Smooth muscle cell (in vitro differentiated cells): ENCODE measurements at regions not wholly inside any gene's neighbourhood (a gene's known extent, or its start where the extent isn't known, plus 50 kb on each side); places are given as distances from the start of the nearest gene placed in this dataset.
"Not testable (repeated sequence)": the region's sequence is repeated elsewhere in the genome, so short reads cannot be mapped to it uniquely, and the experiment has no call there.

Experiments used
- DNase-seq: peaks from one replicate; lab custom pipeline; 2025; ENCODE audit not compliant: unreplicated experiment; lab: John Stamatoyannopoulos, UW
- H2AFZ ChIP-seq: fragments of 200-600 bp; sonication (generic); 2 replicates; pipeline ENCODE4 v1.6.0; 2016; ENCODE audit warnings: antibody characterized with exemption, low read depth, mild to moderate bottlenecking
- H3F3A ChIP-seq: fragments of 200-600 bp; sonication (generic); 2 replicates; pipeline ENCODE4 v1.6.0; 2017; ENCODE audit warnings: antibody characterized with exemption, low read depth
- H3K27ac ChIP-seq: fragments of 200-600 bp; sonication (generic); 2 replicates; pipeline ENCODE4 v1.5.1; 2016; ENCODE audit warnings: low read depth, mild to moderate bottlenecking
- H3K27me3 ChIP-seq: fragments of 200-600 bp; sonication (generic); 2 replicates; pipeline ENCODE4 v1.6.1; 2016; ENCODE audit warnings: low read depth, mild to moderate bottlenecking
- H3K36me3 ChIP-seq: fragments of 200-600 bp; sonication (generic); 2 replicates; pipeline ENCODE4 v1.5.1; 2016; ENCODE audit warnings: low read depth
- H3K4me1 ChIP-seq: fragments of 200-600 bp; sonication (generic); 2 replicates; pipeline ENCODE4 v1.5.1; 2016; ENCODE audit warnings: low read depth
- H3K4me2 ChIP-seq: fragments of 200-600 bp; sonication (generic); 2 replicates; pipeline ENCODE4 v1.6.0; 2016; ENCODE audit warnings: mild to moderate bottlenecking
- H3K4me3 ChIP-seq: fragments of 200-600 bp; sonication (generic); 2 replicates; pipeline ENCODE4 v1.5.1; 2016; ENCODE audit warnings: mild to moderate bottlenecking
- H3K79me2 ChIP-seq: fragments of 200-600 bp; sonication (generic); 2 replicates; pipeline ENCODE4 v1.6.0; 2016; ENCODE audit warnings: low read depth, mild to moderate bottlenecking
- H3K9ac ChIP-seq: fragments of 200-600 bp; sonication (generic); 2 replicates; pipeline ENCODE4 v1.6.0; 2016; ENCODE audit warnings: low read depth
- H3K9me3 ChIP-seq: fragments of 200-600 bp; sonication (generic); replicated peaks from 2 replicates; pipeline ENCODE4 v1.5.1; 2016; ENCODE audit warnings: low read depth
- H4K20me1 ChIP-seq: fragments of 200-600 bp; sonication (generic); 2 replicates; pipeline ENCODE4 v1.6.0; 2016; ENCODE audit warnings: low read depth
- CTCF ChIP-seq: fragments of 200-600 bp; sonication (generic); IDR thresholded peaks from 2 replicates; pipeline ENCODE4 v1.5.1; 2017; ENCODE audit warnings: borderline replicate concordance, mild to moderate bottlenecking, antibody characterized with exemption; ENCODE audit not compliant: insufficient read depth, poor library complexity, severe bottlenecking
- WGBS: methylation state at CpG from one replicate; pipeline ENCODE4 v1.1.7; 2016; ENCODE audit warnings: low lambda C conversion rate; 5-methylcytosine and 5-hydroxymethylcytosine counted together

GRCh38 chr9:31045810-31046209 lies 1338.6 kb upstream of the ACO1 start:
- H3K4me3 ChIP-seq = no peak overlapping the region
- H3K9ac ChIP-seq = no peak overlapping the region
- H3K4me1 ChIP-seq = no peaks in the 10 kb centered on the region
- TF ChIP-seq CTCF = no peak
- H2AFZ ChIP-seq = no peak overlapping the region
- H3K4me2 ChIP-seq = no peak overlapping the region
- no peaks in the 10 kb centered on the region for H3K27me3 ChIP-seq
- WGBS = 90% methylated on average over 1 of the region's 1 CpG
- no peaks in the 10 kb centered on the region for H3K79me2 ChIP-seq
- no peak for DNase-seq
- H3K27ac ChIP-seq = no peak overlapping the region
- H4K20me1 ChIP-seq = no peaks in the 10 kb centered on the region
- no peaks in the 10 kb centered on the region for H3F3A ChIP-seq
- H3K9me3 ChIP-seq = no peaks in the 10 kb centered on the region
- no peaks in the 10 kb centered on the region for H3K36me3 ChIP-seq

GRCh38 chr9:31061592-31061991 lies 1322.9 kb upstream of the ACO1 start:
- WGBS = 87% methylated on average over 15 of the region's 15 CpGs

GRCh38 chr9:31065691-31066090 lies 1318.8 kb upstream of the ACO1 start:
- no peaks in the 10 kb centered on the region for H4K20me1 ChIP-seq

More at GRCh38 chr9:31061592-31061991, 1322.9 kb upstream of the ACO1 start:
- H3K27me3 ChIP-seq, H3K9me3 ChIP-seq, H3K27ac ChIP-seq, H3K9ac ChIP-seq, H3K36me3 ChIP-seq, H2AFZ ChIP-seq, H3K4me2 ChIP-seq, H3K79me2 ChIP-seq, H4K20me1 ChIP-seq, DNase-seq, H3K4me1 ChIP-seq, H3K4me3 ChIP-seq, H3F3A ChIP-seq: not testable (repeated sequence)

GRCh38 chr9:31067418-31067817 lies 1317.0 kb upstream of the ACO1 start:
- no peak overlapping the region for H3K4me3 ChIP-seq
- no peak for DNase-seq

More at GRCh38 chr9:31065691-31066090, 1318.8 kb upstream of the ACO1 start:
- no peak for DNase-seq
- H3K27ac ChIP-seq = no peak overlapping the region
- H3K27me3 ChIP-seq = no peaks in the 10 kb centered on the region
- H3K36me3 ChIP-seq = no peaks in the 10 kb centered on the region
- no peak overlapping the region for H3K4me3 ChIP-seq
- H3K4me1 ChIP-seq = no peaks in the 10 kb centered on the region
- TF ChIP-seq CTCF = no peak
- no peak overlapping the region for H2AFZ ChIP-seq
- H3K9me3 ChIP-seq = no peaks in the 10 kb centered on the region
- WGBS = 67% methylated on average over 3 of the region's 3 CpGs
- no peaks in the 10 kb centered on the region for H3K79me2 ChIP-seq
- H3K4me2 ChIP-seq = no peak overlapping the region
- no peak overlapping the region for H3K9ac ChIP-seq
- no peaks in the 10 kb centered on the region for H3F3A ChIP-seq

More at GRCh38 chr9:31067418-31067817, 1317.0 kb upstream of the ACO1 start:
- no peak overlapping the region for H2AFZ ChIP-seq
- no peaks in the 10 kb centered on the region for H3K79me2 ChIP-seq
- no peak overlapping the region for H3K27ac ChIP-seq
- H3K27me3 ChIP-seq = no peaks in the 10 kb centered on the region
- H3K9me3 ChIP-seq = no peaks in the 10 kb centered on the region
- WGBS = 69% methylated on average over 2 of the region's 2 CpGs
- H3K4me2 ChIP-seq = no peak overlapping the region
- no peaks in the 10 kb centered on the region for H4K20me1 ChIP-seq
- no peak overlapping the region for H3K9ac ChIP-seq
- TF ChIP-seq CTCF = no peak
- no peaks in the 10 kb centered on the region for H3K36me3 ChIP-seq
- H3K4me1 ChIP-seq = no peaks in the 10 kb centered on the region
- no peaks in the 10 kb centered on the region for H3F3A ChIP-seq
